G401.6 (cell line): ENCODE measurements at regions not wholly inside any gene's neighbourhood (a gene's known extent, or its start where the extent isn't known, plus 50 kb on each side); places are given as distances from the start of the nearest gene placed in this dataset.
"Not testable (repeated sequence)": the region's sequence is repeated elsewhere in the genome, so short reads cannot be mapped to it uniquely, and the experiment has no call there.

Source experiments
- FAIRE-seq: peaks from 2 replicates; lab custom pipeline; 2012; peaks lifted over from hg19 to GRCh38; lab: Jason Lieb, UNC

DNA sequence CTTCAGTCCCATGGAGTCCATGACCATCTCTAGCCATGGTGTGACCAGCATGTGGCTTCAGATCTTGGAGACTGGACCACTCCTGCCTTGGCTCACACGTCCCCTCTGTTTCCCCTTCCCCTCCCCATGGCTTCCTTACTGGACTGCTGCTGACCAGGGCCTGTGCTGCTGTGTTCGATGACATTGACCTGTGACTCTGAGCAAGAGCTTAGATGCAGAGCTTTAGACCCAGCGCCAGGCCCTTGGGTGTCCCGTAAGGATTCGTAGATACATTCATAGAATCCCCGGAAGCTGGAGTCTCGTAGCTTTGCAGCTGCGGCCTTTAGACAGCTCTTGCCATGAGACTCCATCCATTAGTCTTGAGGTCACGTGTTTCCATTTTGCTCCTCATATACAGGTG, 96.3 kb downstream of the NPIPB11 start:
- not testable (repeated sequence) for FAIRE-seq

DNA sequence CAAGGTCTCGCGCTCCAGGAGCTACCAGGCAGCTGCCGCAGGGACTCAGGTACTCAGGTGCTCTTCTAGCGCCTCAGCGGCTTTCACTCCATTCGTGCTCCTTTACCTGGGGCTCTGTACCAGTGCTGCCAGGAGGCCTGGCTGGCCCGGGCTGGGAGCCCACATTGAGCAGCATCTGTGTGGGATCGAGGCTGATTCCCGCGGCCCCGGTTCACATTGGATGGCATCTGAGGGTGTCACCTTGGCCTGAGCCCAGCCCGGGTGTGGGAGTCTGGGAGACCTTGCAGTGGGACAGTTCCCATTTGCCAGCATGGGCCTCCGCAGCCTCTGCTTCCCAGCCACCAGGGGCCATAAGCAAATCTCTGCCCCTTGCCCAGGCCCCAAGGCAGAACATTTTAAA, 96.9 kb downstream of the NPIPB11 start:
- not testable (repeated sequence) for FAIRE-seq

DNA sequence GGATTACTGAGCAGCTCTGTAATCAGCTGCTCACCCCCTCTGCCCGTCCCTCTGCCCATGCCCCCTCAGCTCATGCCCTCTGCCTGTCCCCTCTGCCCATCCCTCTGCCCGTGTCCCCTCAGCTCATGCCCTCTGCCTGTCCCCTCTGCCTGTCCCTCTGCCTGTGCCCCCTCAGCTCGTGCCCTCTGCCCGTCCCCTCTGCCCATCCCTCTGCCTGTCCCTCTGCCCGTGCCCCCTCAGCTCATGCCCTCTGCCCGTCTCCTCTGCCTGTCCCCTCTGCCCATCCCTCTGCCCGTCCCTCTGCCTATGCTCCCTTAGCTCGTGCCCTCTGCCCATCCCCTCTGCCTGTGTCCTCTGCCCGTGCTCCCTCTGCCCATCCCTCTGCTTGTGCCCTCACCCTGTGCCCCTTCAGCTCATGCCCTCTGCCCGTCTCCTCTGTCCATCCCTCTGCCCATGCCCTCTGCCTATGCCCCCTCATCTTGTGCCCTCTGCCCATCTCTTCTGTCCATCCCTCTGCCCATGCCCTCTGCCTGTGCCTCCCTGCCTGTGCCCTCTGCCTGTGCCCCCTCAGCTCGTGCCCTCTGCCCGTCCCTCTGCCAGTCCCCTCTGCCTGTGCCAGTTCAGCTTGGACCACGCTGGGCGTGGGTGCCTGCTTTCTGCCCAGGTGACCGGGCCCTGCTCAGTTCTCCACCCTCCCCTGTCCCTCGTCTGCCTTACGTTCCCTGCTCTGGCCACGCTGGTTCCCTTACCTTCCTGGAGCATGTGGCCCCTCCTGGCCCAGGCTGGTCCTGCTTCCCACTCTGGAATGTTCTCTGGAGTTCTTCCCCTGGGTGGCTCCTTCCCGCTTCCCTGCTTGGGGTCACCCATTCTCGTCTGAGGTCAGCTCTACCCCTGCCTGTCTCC, 97.6 kb downstream of the NPIPB11 start:
- FAIRE-seq = no peak

DNA sequence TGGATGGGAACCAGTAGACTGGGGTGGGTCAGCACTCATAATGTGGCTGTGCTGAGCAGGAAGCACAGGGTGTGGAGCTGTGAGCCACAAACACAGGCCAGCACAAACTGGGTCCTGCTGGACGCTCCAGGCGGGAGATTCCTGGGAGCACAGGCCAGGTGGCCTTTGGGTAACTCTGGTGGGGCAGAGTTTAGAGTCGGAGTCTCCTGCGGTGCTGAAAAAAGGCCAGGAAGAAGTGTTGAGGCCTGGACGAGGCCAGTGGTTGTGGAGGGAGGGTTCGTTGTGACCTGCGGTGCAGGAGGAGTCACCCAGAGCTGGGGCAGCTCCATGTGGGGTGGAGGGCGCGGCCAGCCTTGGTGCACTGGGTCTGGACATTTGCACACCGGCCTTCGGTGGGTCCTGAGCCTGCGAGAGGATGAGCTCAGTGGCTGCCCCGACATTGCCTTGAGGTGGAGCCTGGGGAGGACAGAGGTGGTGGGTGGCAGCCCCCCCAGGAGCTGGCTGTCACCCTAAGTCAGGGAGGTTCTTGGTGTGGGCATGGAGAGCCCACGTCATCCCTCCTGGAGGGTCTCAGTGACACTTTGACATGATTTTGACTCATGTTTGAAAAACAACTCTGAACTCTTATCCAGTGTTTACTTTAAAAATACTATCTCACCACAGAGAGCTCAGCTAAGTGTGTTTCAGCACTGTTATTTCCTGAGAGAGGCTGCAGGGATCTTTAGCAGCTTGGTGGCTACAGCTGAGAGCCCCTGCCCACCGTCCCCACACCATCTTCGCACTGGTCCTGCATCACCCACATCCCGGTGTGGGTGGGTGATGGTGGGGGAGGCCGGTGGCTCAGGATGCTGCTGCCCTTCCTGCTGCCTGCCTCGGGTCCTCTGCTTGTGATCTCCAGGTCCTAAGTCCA, 98.7 kb downstream of the NPIPB11 start:
- no peak for FAIRE-seq

DNA sequence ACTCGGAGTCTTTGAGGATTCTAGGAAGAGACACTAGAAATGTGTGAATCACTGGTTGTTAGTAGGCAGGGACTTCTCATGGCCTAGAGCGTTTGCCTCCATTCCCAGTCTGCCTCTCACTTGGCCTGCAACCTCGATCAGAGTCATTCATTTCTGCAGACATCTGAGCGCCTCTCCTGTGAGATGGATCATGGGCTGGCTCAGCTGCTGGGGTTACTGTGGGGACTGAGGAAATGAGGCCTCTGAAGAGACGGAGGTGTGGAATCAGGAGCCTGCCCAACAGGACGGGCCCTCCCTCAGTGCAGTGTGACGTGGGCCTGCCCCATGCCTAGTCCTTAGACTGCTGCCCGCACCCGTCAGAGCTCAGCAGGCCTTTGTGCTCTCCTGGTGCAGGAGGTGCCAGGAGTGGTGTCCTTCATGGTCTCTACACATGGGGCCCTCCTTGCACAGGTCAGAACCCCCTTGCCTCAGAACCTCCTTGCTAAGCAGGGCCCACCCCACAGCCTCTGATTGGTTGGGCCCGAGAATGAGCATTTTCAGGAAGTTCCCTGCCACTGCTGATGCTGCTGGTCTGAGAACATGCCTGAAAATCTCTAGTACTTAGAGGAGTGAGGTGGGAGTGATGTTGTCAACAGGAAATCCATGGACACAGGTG, 99.4 kb downstream of the NPIPB11 start:
- FAIRE-seq = no peak

DNA sequence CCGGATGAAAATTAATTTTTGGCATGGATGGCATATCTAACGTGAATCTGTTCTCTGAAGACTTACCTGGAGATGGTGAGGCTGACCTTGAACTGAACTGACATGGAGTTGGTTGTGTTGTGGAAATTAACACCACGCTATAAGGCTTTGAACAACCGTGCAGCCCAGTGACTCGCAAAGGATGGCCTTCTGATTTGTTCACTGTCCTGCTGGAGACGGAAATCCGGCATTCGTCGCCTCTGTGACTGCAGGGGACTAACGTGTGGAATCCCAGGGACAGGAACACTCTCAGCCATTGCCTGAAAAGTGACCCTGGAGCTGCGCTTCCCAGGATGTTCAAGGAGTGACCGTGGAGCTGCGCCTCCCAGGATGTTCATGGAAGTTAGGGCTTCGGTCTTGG, 100.3 kb downstream of the NPIPB11 start:
- FAIRE-seq = no peak

DNA sequence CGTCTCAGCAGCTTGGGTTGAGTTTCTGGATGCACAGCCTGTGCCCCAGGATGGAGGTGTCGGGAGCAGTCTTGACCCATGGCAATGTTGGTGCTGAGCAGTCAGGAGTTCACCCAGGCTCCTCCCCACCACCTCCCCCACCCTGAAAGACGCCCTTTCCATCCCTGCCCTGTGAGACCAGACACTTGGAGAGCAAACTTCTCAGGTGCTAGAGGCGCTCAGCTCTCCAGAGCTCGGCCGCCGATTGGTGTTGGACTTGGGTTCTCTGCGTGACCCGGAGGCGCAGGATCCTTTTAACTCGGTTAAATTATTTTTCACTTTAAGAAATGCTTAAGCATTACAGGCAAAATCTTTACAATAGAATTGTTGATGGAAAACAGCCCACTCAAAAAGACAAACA, 101.5 kb downstream of the NPIPB11 start:
- FAIRE-seq = not testable (repeated sequence)

DNA sequence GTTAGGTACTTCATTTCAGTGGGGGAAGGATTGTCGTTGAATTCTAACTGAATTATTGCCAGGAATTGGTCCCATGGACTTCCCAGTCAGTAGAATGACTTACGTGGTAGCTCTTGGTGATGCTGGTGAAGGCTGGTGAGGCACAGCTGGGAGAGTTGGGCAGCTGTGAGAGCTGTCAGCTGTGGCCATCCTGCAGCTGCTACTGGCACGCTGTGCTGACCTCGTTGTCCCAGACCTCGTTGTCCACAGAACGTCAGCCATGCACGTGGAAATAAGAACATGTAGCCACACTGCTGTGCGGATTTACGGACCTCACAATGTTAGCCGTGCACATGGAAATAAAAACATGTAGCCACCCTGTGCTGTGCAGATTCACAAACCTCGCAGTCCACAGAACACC, 102.3 kb downstream of the NPIPB11 start:
- FAIRE-seq = no peak

DNA sequence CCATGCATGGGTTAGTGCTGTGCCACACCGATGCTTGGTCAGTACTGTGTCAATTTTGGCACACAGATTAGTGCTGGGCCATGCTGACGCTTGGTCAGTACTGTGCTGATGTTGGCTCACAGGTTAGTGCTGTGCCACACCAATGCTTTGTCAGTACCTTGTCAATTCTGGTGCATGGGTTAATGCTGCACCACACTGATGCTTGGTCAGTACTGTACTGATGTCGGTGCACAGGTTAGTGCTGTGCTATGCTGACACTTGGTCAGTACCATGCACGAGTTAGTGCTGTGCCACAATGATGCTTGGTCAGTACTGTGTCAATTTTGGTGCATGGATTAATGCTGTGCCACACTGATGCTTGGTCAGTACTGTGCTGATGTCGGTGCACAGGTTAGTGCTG, 103.0 kb downstream of the NPIPB11 start:
- no peak for FAIRE-seq

DNA sequence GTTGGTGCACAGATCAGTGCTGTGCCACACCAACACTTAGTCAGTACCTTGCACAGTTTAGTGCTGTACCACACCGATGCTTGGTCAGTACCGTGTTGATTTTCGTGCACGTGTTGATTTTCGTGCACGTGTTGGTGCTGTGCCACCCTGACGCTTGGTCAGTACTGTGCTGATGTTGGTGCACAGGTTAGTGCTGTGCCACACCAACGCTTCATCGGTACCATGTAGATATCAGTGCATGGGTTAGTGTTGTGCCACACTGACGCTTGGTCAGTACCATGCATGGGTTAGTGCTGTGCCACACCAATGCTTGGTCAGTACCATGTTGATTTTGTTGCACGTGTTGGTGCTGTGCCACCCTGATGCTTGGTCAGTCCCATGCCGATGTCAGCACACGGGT, 103.5 kb downstream of the NPIPB11 start:
- no peak for FAIRE-seq

DNA sequence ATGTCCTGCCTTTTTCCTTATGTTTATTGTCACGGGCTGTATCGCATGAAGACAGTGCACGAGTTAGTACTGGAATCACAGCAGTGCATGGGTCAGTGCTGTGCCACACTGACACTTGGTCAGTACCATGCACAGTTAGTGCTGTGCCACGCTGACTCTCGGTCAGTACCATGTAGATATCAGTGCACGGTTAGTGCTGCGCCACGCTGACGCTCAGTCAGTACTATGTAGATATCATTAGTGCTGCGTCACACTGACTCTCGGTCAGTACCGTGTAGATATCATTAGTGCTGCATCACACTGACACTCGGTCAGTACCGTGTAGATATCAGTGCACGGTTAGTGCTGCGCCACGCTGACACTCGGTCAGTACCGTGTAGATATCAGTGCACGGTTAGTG, 104.1 kb downstream of the NPIPB11 start:
- not testable (repeated sequence) for FAIRE-seq

DNA sequence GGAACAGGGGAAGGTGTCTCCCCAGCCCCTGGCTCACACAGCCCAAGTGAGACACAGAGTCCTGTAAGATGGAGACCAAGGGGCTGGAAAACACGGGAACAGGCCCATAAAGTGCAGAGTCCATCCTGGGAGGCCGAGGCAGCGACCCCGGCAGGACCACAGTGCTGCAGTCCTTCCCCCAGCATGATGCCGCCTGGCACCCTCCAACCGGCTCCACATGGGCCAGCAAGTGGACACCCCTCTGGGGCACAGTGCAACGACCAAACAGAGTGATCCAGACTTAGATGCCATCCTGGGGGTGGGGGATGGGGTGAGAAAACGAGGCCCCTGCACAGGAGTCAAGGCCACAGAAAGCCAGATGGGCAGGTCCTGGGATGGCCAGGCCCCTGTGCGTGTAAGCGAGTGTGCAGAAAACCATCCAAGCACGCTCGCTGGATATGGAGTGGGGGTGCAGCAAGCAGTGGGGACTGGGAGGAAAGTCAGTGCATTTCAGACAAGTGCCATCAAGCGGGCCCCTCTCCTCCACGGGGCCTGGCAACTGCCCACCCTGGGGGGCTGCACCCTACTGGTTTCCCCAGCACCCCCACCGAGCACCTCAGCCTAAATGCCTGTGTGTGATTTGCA, 104.7 kb downstream of the NPIPB11 start:
- not testable (repeated sequence) for FAIRE-seq

DNA sequence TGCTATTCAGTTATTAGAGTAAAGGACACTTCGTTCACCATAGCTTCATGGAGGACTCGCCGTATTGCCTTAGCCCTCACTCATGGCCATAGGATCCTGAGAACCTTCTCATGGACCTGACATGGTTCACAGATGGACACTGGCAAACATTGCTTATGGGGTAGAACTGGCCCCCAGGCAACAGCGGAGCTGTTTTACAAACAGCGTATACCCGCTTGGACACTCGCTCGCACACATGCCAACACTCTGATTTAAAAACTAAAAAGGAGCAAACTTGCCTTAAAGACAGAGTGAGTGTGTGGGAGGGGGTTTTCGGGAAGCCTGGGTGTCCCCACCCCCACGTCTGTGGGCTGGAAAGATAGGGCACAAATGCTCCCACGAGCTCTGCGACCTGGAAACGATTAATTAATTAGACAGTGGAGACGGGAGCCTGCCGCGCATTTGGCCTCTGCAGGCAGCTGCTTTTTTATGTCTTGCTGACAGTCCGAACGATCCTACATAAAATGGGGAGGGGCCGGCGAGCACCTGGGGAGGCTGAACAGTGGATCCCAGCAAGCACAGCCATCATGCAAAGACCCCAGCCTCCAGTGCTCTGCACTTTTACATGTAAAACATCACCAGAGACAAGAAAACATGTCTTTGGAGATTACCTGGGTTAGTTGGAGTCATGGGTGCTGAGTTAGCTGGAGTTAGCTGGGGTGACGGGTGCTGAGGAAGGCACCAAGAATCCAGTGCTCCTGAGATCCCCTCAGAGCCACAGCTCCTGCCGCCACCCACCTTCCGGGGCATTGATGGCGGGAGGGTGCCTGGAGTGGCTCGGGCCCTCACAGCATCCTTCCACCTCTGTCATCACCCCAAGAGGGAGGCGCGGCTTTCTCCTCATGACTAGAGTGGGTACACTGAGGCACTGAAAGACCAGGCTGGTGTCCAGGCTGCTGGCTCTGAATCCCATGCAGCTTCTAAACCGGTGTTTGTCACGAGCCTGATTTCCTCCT, 105.7 kb downstream of the NPIPB11 start:
- FAIRE-seq = not testable (repeated sequence)

DNA sequence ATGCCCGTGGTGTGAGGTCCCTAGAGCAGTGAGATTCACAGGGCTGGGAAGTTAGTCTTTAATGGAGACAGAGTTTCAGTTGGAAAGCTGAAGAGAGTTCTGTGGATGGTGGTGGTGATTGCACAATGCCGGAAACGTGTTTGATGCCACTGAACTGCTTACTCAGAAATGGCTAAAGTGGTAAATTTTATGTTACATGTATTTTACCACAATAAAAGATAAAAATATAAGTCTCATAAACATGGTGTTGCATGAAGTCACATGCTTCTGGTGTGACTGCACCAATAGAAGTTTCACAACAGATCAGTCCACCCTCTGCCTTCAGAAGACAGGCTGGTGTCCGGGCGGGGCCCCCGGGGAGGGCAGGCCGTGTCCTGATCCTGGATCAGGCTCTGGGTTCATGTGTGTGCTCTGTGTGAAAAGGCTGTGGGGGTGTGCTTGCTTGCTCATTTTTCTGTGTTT, 106.5 kb downstream of the NPIPB11 start:
- FAIRE-seq = not testable (repeated sequence)

DNA sequence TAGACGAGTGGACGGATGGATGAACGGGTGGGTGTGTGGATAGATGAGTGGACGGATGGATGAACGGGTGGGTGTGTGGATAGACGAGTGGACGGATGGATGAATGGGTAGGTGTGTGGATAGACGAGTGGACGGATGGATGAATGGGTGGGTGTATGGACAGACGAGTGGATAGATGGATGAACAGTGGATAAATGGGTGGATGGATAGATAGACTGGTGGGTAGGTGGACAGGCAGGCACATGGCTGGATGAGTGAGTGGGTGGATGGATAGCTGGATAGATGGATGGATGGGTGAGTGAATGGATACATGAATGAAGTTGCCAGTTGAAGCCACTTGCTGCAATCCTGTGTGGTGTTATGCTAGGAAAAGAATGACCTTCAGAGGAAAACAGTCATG, 107.5 kb downstream of the NPIPB11 start:
- not testable (repeated sequence) for FAIRE-seq

DNA sequence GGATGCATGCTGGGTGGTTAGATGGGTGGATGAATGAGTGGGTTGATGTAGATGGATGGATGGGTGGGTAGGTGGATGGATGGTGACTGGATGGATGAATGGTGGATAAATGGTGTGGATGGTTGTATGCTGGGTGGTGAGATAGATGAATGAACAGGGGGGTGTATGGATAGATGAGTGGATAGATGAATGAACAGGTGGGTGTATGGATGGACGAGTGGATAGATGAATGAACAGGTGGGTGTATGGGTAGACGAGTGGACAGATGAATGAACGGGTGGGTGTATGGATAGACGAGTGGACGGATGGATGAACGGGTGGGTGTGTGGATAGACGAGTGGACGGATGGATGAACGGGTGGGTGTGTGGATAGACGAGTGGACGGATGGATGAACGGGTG, 108.2 kb downstream of the NPIPB11 start:
- FAIRE-seq = not testable (repeated sequence)

DNA sequence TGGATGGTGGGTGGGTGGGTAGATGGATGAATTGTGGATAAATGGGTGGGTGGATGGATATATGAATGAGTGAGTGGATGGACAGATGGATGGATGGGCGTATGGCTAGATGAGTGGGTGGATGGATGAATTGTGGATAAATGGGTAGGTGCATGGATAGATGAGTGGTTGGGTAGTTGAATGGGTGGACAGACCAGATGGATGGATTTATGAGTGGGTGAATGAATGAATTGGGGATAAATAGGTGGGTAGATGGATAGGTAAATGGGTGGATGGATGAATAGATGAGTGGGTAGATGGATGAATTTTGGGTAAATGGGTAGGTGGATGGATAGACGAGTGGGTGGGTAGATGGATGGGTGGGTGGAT, 108.7 kb downstream of the NPIPB11 start:
- FAIRE-seq = not testable (repeated sequence)

DNA sequence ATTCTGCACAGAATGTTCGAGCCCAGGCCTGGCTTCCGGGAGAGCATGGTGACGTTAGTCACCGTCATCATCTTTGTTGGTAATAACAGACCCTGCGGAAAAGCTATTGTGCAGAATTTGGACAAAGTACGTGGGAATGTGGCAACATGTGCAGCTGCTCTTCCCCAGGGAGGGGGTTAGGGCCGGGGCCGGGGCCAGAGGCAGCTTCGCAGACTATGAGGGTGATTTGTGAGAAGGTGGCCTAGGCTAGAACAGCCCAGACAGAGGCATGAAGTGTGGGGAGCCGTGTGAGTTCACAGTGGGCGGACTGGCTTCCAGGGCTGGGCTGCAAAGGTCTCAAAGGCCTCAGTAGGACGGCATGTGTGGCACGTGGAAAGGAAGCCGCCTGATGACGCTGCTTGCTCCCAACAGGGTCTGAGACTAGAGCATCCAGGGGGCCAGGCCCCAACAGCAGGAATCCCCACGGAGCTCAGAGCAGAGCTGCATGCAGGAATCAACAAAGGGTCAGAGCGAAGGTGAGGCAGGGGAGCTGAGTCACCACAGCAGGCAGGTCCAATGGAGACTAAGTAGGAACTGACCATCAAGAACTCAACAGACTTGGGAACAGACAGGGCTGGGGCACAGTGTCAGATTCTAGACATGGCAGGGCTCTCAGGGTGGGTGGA, 109.2 kb downstream of the NPIPB11 start:
- FAIRE-seq = not testable (repeated sequence)

DNA sequence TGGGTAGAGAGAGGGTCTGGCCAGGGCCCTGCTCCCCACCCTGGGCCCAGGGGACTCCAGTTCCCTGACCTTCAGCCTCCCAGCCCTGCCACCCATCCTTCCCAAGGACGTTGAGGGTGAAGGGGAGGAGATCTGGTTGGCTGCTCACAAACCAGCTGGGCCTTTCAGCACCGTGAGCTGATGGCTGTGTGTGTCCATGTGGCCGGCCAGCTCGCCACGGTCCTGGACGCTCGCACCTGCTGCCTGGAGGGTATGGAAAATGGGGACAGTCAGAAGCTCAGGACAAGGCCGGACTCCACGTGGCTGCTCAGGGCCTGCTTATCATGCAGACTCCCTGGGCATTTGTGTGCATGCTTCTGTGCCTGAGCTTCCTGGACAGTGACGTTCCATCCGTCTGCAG, 110.3 kb downstream of the NPIPB11 start:
- FAIRE-seq = not testable (repeated sequence)
